CD4-positive, alpha-beta T cell (primary cell): ENCODE measurements at regions not wholly inside any gene's neighbourhood (a gene's known extent, or its start where the extent isn't known, plus 50 kb on each side); places are given as distances from the start of the nearest gene placed in this dataset.

Experiments
- ATAC-seq: fragments of 200-7000 bp; cut with Tn5 transposase; one replicate; pipeline ENCODE4 v1.10.0; 2022; ENCODE audit warnings: mild to moderate bottlenecking; ENCODE audit not compliant: poor library complexity
- CTCF ChIA-PET: fragments of 350-600 bp; sonication (Branson Sonifier 250); formaldehyde crosslinking; loops from one replicate; lab custom pipeline; 2021; ENCODE audit warnings: antibody characterized with exemption, inconsistent platforms; lab: Charles Lee
- POLR2A ChIA-PET: fragments of 350-600 bp; sonication (Branson Sonifier 250); formaldehyde crosslinking; loops from one replicate; lab custom pipeline; 2021; ENCODE audit warnings: antibody characterized with exemption, inconsistent platforms; lab: Charles Lee
- DNase-seq, 14 experiments: peaks; one replicate each; pipeline ENCODE4 v3.0.0-alpha.2; 2013 to 2020; ENCODE audit warnings: mixed read lengths in 2 of 14
- H3K27ac ChIP-seq, 2 donors: one replicate each; pipeline versions ENCODE4 v1.5.1 to v1.7.0; 2013; ENCODE audit warnings: low read length in 2 of 2, low read depth in 1 of 2, mild to moderate bottlenecking in 1 of 2
- H3K27me3 ChIP-seq, 2 experiments: 1 replicate in 1 of 2; 2 replicates in 1 of 2; pipeline versions ENCODE4 v1.6.1 to v1.7.0; 2013; ENCODE audit warnings: low read length in 2 of 2, control low read depth in 1 of 2, mild to moderate bottlenecking in 1 of 2, moderate library complexity in 1 of 2; ENCODE audit not compliant: insufficient read depth in 2 of 2, control insufficient read depth in 1 of 2
- H3K36me3 ChIP-seq: one replicate; pipeline ENCODE4 v1.6.1; 2013; ENCODE audit warnings: low read length, control low read depth; ENCODE audit not compliant: insufficient read depth
- H3K4me1 ChIP-seq: one replicate; pipeline ENCODE4 v1.6.1; 2013; ENCODE audit warnings: low read length, control low read depth; ENCODE audit not compliant: insufficient read depth
- H3K4me3 ChIP-seq: one replicate; pipeline ENCODE4 v1.5.1; 2013; ENCODE audit warnings: mild to moderate bottlenecking, low read length, moderate library complexity
- H3K9me3 ChIP-seq, 2 experiments: 1 replicate in 1 of 2; 2 replicates in 1 of 2; pipeline versions ENCODE4 v1.6.1 to v1.7.0; 2013; ENCODE audit warnings: low read length in 2 of 2, mild to moderate bottlenecking in 2 of 2, control low read depth in 1 of 2, moderate library complexity in 1 of 2; ENCODE audit not compliant: control insufficient read depth in 1 of 2, insufficient read depth in 1 of 2
- H3K27ac Mint-ChIP-seq: one replicate; pipeline ENCODE4 v1.8.0; 2020; ENCODE audit warnings: mixed read lengths
- H3K27me3 Mint-ChIP-seq: one replicate; pipeline ENCODE4 v1.8.0; 2021; ENCODE audit warnings: mixed read lengths
- H3K36me3 Mint-ChIP-seq: one replicate; pipeline ENCODE4 v1.8.0; 2021; ENCODE audit warnings: low read depth, mixed read lengths
- H3K4me1 Mint-ChIP-seq: one replicate; pipeline ENCODE4 v1.8.0; 2021; ENCODE audit warnings: low read depth, mixed read lengths
- H3K4me3 Mint-ChIP-seq: one replicate; pipeline ENCODE4 v1.8.0; 2020; ENCODE audit warnings: mild to moderate bottlenecking, mixed read lengths
- H3K9me3 Mint-ChIP-seq: one replicate; pipeline ENCODE4 v1.8.0; 2020; ENCODE audit warnings: mixed read lengths
- CTCF ChIP-seq: fragments of 200-600 bp; IDR thresholded peaks from one replicate; pipeline ENCODE4 v1.8.0; 2022; ENCODE audit warnings: antibody characterized with exemption, mild to moderate bottlenecking
- intact Hi-C, 2 experiments: fragments of 100-400 bp; cut with DNase I in 1 of 2; cut with micrococcal nuclease in 1 of 2; formaldehyde crosslinking; loops; one replicate each; pipeline versions ENCODE4 v1.15.1 to v1.9.0; 2023 to 2025; cut with DNase I, micrococcal nuclease

GRCh38 chr20:48526936-48527335 lies 300.9 kb downstream of the PREX1 start:
- no peaks in the 10 kb centered on the region for H3K4me1 ChIP-seq
- intact Hi-C loops: no loop called here
- H3K27me3 ChIP-seq: peaks cover 0 to 3% of the 10 kb centered on the region in 2 experiments
- CTCF ChIA-PET: no interaction called here
- H3K36me3 Mint-ChIP-seq: no peaks in the 10 kb centered on the region
- H3K27ac ChIP-seq: no peak overlapping the region
- H3K9me3 Mint-ChIP-seq: no peaks in the 10 kb centered on the region
- H3K4me3 ChIP-seq: no peak overlapping the region
- no peak overlapping the region for H3K4me3 Mint-ChIP-seq
- H3K27ac Mint-ChIP-seq: no peak overlapping the region
- no peaks in the 10 kb centered on the region for H3K9me3 ChIP-seq
- no peak for TF ChIP-seq CTCF
- H3K27me3 Mint-ChIP-seq: peaks cover 45% of the 10 kb centered on the region
- no peaks in the 10 kb centered on the region for H3K4me1 Mint-ChIP-seq
- ATAC-seq (no peak), DNase-seq (no peak)
- H3K36me3 ChIP-seq: no peaks in the 10 kb centered on the region
- POLR2A ChIA-PET: no interaction called here

- no peak for DNase-seq
- H3K36me3 ChIP-seq: no peaks in the 10 kb centered on the region
- CTCF ChIA-PET: interaction anchor here (0.6 kb wide), 1 partner anchor 101 kb away, joined by 3 read pairs; no protein-coding TSS in a partner anchor
- ATAC-seq: no peak
- Mint-ChIP-seq H3K4me3 (no peak overlapping the region), H3K27ac (no peak overlapping the region), H3K27me3 (peaks cover 40% of the 10 kb centered on the region), H3K36me3 (no peaks in the 10 kb centered on the region), H3K9me3 (no peaks in the 10 kb centered on the region), H3K4me1 (no peaks in the 10 kb centered on the region)
- no peak overlapping the region for H3K27ac ChIP-seq
- H3K9me3 ChIP-seq: peaks cover 0 to 5% of the 10 kb centered on the region in 2 experiments
- peaks cover 0 to 5% of the 10 kb centered on the region in 2 experiments for H3K27me3 ChIP-seq
- no peak for TF ChIP-seq CTCF
- POLR2A ChIA-PET: no interaction called here
- H3K4me3 ChIP-seq: no peak overlapping the region
- H3K4me1 ChIP-seq: no peaks in the 10 kb centered on the region
- intact Hi-C loops: no loop called here
These were observed 302.4 kb downstream of the PREX1 start for GRCh38 chr20:48525400-48525799.

- peaks cover 0 to 5% of the 10 kb centered on the region in 2 experiments for H3K9me3 ChIP-seq
- Mint-ChIP-seq H3K4me3 (no peak overlapping the region), H3K4me1 (no peaks in the 10 kb centered on the region), H3K9me3 (no peaks in the 10 kb centered on the region), H3K27me3 (peaks cover 34% of the 10 kb centered on the region), H3K36me3 (no peaks in the 10 kb centered on the region), H3K27ac (no peak overlapping the region)
- H3K4me3 ChIP-seq: no peak overlapping the region
- TF ChIP-seq CTCF: no peak
- intact Hi-C loops: no loop called here
- no peaks in the 10 kb centered on the region for H3K36me3 ChIP-seq
- no peaks in the 10 kb centered on the region for H3K4me1 ChIP-seq
- no peak overlapping the region for H3K27ac ChIP-seq
- DNase-seq: no peak
- ChIA-PET CTCF (no interaction called here), POLR2A (no interaction called here)
- no peak for ATAC-seq
- peaks cover 0 to 5% of the 10 kb centered on the region in 2 experiments for H3K27me3 ChIP-seq
These were observed 303.2 kb downstream of the PREX1 start for GRCh38 chr20:48524582-48524981.
